NCI-H1105 treated with DMSO at 0.1 percent for 48 hours (cell line): ENCODE measurements at regions not wholly inside any gene's neighbourhood (a gene's known extent, or its start where the extent isn't known, plus 50 kb on each side); places are given as distances from the start of the nearest gene placed in this dataset.

Experiments used
- DNase-seq: peaks from one replicate; lab custom pipeline; 2025; lab: John Stamatoyannopoulos, UW

- no peak for DNase-seq
Measured at GRCh38 chr12:22740656-22741355, 115.8 kb downstream of the ETNK1 start.

DNA sequence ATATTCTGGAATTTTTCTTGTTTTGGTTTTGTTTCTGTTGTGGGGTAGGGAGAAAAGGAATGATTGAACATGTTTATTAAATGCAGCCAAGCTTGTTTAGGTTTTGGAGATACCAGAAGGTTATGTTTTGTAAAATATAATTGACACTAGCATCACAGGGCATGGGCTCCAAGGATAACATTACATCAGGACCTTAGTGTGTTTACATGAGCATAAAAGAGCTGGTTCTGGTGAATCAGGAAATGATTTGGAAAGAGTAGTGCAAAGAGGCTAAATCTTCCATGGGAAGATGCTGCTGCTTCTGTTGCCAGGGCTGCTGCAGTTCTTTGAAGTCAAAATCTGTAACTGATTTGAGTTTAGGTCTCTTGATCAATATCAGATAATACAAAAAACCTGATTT lies 118.7 kb downstream of the ETNK1 start:
- no peak for DNase-seq

DNA sequence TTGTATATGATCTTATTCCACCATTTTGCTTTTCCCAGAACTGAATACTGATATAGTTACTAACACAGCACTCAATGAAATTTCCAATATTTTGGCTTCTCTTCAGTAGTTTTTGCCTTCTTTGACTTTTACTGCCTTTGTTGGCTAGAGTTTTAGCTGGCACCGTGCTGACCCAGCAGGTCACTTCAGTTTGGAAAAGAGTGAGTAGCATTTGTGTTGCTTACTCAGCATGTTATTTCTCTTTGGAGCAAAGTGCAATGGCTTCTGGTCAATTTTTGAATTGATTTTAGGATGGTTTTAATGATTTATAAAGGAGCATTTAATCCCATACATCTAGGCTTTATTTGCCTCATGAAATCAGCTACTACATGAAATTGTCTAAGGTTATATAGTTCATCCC lies 119.2 kb downstream of the ETNK1 start:
- no peak for DNase-seq

- no peak for DNase-seq
Measured at GRCh38 chr12:22746720-22747119, 121.7 kb downstream of the ETNK1 start.

DNA sequence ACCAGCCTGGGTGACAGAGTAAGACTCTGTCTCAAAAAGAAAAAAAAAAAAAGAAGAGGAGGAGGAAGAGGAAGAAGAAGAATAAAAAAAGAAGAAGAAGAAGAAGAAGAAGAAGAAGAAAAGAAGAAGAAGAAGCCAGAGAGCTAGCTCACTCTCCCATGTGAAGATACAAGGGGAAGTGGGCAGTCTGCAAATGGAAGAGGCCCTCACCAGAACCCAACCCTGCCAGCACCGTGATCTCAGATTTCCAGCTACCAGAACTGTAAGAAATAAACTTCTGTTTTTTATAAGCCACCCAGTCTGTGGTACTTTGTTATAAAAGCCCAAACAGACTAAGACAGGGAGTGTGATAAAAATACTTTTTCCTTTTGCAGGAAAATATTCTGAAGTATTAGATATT lies 130.7 kb downstream of the ETNK1 start:
- DNase-seq, result no peak

GRCh38 chr12:22759769-22760674 lies 135.1 kb downstream of the ETNK1 start:
- DNase-seq, result no peak

GRCh38 chr12:22765421-22766130 lies 140.6 kb downstream of the ETNK1 start:
- no peak for DNase-seq

- no peak for DNase-seq
Measured at GRCh38 chr12:22766911-22767420, 142.0 kb downstream of the ETNK1 start.

DNA sequence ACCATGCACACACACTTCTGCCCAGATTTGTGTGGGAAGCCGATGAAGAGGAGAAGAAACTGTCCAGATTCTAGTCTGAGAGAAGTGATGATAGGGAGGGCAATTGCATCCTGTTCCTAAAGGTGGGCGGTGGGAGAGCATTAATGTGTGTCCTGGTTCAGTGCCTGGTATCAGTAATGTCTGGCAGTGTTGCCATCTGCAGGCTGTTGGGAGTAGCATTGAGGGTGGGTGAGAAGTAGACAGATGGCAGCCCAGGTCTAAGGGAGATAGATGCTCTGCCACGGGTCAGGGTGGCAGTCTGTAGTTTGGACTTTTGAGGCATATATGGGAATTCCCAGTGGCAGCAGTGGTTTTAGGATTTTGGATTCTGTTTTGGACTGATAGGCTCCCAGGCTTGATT lies 156.4 kb downstream of the ETNK1 start:
- no peak for DNase-seq

DNA sequence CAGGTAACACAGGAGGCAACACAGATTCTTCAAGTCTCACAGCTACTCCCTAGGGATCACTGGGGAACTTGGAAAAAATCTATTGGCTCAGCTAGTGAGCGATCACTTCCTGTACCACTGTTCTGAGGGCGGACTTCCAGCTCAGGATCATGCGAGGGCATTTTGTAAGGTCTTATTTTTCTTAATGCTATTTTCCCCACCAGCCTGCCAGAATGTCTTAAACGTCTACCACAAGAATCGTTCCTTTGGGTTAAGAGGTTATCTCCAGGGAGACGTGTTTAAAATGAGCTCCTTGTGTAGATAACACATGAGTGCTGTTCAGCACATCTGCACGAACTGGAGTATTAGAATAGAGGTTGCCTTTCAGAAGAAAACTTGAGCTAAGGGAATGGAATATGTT lies 162.6 kb downstream of the ETNK1 start:
- no peak for DNase-seq

GRCh38 chr12:22788913-22789312 lies 163.9 kb downstream of the ETNK1 start:
- DNase-seq, result no peak

GRCh38 chr12:22792138-22792537 lies 167.2 kb downstream of the ETNK1 start:
- no peak for DNase-seq

DNA sequence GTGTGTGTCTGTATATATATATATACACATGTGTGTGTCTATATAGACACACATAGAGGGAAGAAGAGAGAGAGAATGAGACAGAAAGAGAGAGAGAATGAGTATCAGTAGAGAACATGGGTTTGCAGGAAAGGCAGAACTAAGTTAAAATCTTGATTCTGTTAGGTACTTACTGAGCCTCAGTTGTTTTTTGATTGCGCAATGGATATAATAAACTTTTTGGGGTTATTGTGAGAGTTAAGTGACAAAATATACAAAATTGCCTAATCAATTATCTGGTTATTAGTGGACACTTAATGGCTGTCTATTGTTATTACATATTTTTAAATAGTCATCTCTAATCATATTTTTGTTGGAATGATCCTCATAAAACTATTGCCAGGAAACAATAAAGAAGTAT lies 169.0 kb downstream of the ETNK1 start:
- no peak for DNase-seq

GRCh38 chr12:22796941-22797630 lies 172.1 kb downstream of the ETNK1 start:
- no peak for DNase-seq

- no peak for DNase-seq
Measured at GRCh38 chr12:22797701-22798100, 172.7 kb downstream of the ETNK1 start.

DNA sequence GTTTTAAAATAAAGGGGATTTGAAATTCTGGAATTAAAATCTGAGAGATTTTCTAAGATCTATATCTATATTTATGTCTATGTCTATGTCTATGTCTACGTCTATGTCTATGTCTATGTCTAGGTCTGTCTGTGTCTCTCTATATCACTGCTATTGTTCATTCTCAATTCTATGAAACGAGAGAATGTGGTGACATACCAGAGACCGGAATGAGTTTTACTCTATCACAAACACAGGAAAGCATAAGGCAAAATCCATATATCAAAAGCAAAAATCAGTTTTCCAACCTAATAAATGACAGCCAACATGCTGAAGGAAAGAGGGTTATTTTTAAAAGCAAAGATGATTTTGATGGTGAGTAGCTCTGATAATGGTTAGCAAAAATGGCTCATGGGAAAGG lies 173.1 kb downstream of the ETNK1 start:
- DNase-seq, result no peak

DNA sequence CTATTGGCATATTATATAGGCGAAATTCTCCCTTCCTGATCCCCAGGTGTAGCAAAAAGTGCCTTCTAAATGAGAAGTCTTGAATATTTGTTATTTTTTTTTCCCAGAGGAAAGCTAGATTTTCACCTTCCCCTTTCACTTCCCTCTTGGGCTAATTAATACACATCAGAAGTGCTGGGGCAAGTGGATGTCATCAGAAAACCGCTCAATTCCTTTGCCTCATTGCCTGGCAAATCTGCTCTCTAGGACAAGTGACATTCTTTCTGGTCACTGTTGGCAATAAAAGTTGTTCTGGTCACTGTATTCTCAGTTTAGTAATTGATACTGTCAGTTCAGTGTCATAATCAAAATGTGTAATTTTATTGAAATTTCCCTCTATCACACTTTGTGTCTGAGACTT lies 174.5 kb downstream of the ETNK1 start:
- DNase-seq, result no peak

DNA sequence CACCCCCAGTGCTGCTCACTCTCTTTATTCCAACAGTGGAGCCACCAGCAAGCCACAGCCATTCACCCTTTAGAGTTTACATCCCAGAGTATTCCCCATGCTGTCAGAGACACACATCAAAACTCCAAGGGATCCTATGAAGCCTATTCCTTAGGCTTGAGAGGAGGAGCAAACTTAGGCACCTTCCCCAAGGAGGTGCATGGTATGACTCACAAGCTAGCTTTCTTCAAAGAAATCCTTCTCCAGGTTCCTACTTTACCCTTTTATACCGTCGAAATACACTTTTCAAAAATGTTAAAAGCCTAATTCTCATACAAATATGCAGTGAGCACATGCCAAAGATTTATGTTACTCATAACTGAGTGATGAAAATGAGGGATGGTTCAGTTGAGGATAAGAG lies 175.4 kb downstream of the ETNK1 start:
- no peak for DNase-seq

- DNase-seq, result no peak
Measured at GRCh38 chr12:22802883-22803630, 178.1 kb downstream of the ETNK1 start.

DNA sequence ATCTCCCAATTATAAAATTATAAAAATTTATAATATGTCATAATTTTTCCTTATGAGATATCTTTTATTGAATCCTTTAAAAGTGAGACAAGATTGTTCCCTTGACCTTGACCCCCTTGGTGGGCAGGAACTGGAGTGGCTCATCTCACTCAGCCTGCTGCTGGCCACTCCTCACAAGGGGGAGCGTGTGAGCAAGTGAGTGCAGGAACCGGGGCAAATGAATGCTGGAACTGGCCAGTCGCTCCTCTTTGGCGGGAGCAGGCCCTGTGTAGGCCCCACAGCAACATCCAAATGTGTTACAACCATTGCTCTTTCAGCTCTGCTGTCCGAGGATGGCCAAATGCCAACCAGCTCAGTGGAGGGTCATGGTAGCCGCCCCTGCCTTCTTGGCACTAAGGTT lies 178.8 kb downstream of the ETNK1 start:
- DNase-seq, result no peak

- no peak for DNase-seq
Measured at GRCh38 chr12:22808860-22809259, 183.9 kb downstream of the ETNK1 start.
